ENCODE measurements at regions not wholly inside any gene's neighbourhood (a gene's known extent, or its start where the extent isn't known, plus 50 kb on each side); places are given as distances from the start of the nearest gene placed in this dataset.

GRCh38 chr2:56040834-56041233 is 117.3 kb upstream of the EFEMP1 start:
- H3K27me3 ChIP-seq (replicated peaks in 1 of 4; ENCODE audit: control insufficient read depth in 3 of 4, extremely low read depth in 1 of 4, insufficient read depth in 3 of 4, low read length in 3 of 4), result no peaks in the 10 kb centered on the region
- no peak overlapping the region for H4K91ac ChIP-seq (replicated peaks; ENCODE audit: insufficient read length, low read length)
- no peak overlapping the region for H2AFZ ChIP-seq (ENCODE audit: low read length)
- no peak for DNase-seq (ENCODE audit: low read depth in 1 of 2, low spot score in 2 of 2)
- no peak overlapping the region for H2BK12ac ChIP-seq (ENCODE audit: low read depth, low read length)
- no peak overlapping the region for H2AK5ac ChIP-seq (ENCODE audit: low read depth, low read length)
- no peaks in the 10 kb centered on the region for H3K23me2 ChIP-seq (ENCODE audit: low read depth, low read length)
- H2BK5ac ChIP-seq (ENCODE audit: low read depth, low read length), result no peak overlapping the region
- H3K23ac ChIP-seq (ENCODE audit: insufficient read length), result no peak overlapping the region
- no peaks in the 10 kb centered on the region for H3K4me1 ChIP-seq (replicated peaks in 1 of 4; ENCODE audit: control insufficient read depth in 3 of 4, insufficient read depth in 4 of 4, low read length in 3 of 4)
- no peaks in the 10 kb centered on the region for H4K20me1 ChIP-seq (replicated peaks in 1 of 2; ENCODE audit: control insufficient read depth in 1 of 2, insufficient read depth in 2 of 2, low read length in 2 of 2)
- H3K4ac ChIP-seq (replicated peaks; ENCODE audit: insufficient read length, low read depth, low read length), result no peak overlapping the region
- H3K56ac ChIP-seq (replicated peaks; ENCODE audit: insufficient read length, low read depth, low read length), result no peak overlapping the region
- H3K36me3 ChIP-seq (ENCODE audit: control insufficient read depth in 2 of 4, insufficient read depth in 4 of 4, low read length in 3 of 4), result no peaks in the 10 kb centered on the region
- no peak overlapping the region for H3K9ac ChIP-seq (replicated peaks in 1 of 4; ENCODE audit: extremely low read depth in 1 of 4, low read depth in 3 of 4, low read length in 3 of 4)
- no peak overlapping the region for H2BK20ac ChIP-seq (ENCODE audit: low read length)
- H3K79me1 ChIP-seq (ENCODE audit: low read depth, low read length), result no peaks in the 10 kb centered on the region
- no peak overlapping the region for H3K27ac ChIP-seq (ENCODE audit: low read depth, low read length)
- ChIA-PET CTCF (ENCODE audit: partially characterized antibody) (interaction anchor here (0.6 kb wide), 2 partner anchors 190 to 390 kb away, joined by 4 read pairs; no protein-coding TSS in a partner anchor), POLR2A (ENCODE audit: partially characterized antibody) (no interaction called here)
- no peak overlapping the region for H2BK15ac ChIP-seq (ENCODE audit: low read length)
- no peak overlapping the region for H3K4me3 ChIP-seq (ENCODE audit: extremely low read depth in 1 of 4, insufficient read depth in 2 of 4, low read depth in 3 of 4, low read length in 4 of 4)
- no peak overlapping the region for H2BK120ac ChIP-seq (replicated peaks; ENCODE audit: low read depth, low read length)
- no peaks in the 10 kb centered on the region for H3K9me3 ChIP-seq (ENCODE audit: insufficient read depth in 2 of 2, low read depth in 1 of 2, low read length in 1 of 2)
- H3K18ac ChIP-seq (ENCODE audit: extremely low read depth, low read length), result no peak overlapping the region
- H4K8ac ChIP-seq (ENCODE audit: extremely low read depth, insufficient read depth, low read length), result no peak overlapping the region
- H4K5ac ChIP-seq (ENCODE audit: insufficient read length, low read depth, low read length), result no peak overlapping the region
- H3K14ac ChIP-seq (ENCODE audit: insufficient read length), result no peak overlapping the region
- FAIRE-seq, result no peak
- no peaks in the 10 kb centered on the region for H3K79me2 ChIP-seq (ENCODE audit: control insufficient read depth in 1 of 2, insufficient read depth in 2 of 2, low read length in 2 of 2)
- H3K4me2 ChIP-seq (ENCODE audit: insufficient read depth in 1 of 2, low read depth in 2 of 2, low read length in 2 of 2), result no peak overlapping the region
- TF ChIP-seq CHD1 (IDR thresholded peaks at IDR 0.05; ENCODE audit: low read depth, low read length) (no peak), POLR2A (IDR thresholded peaks at IDR 0.05; ENCODE audit: control extremely low read depth in 1 of 2, low read depth in 2 of 2, low read length in 2 of 2) (no peak), NRF1 (IDR thresholded peaks at IDR 0.05; ENCODE audit: low read depth, low read length) (no peak), TCF12 (IDR thresholded peaks at IDR 0.05; ENCODE audit: low read depth, low read length) (no peak), CTBP2 (IDR thresholded peaks at IDR 0.05; ENCODE audit: borderline replicate concordance, insufficient read depth, insufficient read length, low read length) (no peak), ZNF274 (IDR thresholded peaks at IDR 0.05; ENCODE audit: borderline replicate concordance, extremely low read depth, low read length) (no peak), SUZ12 (IDR thresholded peaks at IDR 0.05; ENCODE audit: low read length) (no peak), RBBP5 (IDR thresholded peaks at IDR 0.05; ENCODE audit: borderline replicate concordance, low read depth, low read length) (no peak), SP4 (IDR thresholded peaks at IDR 0.05; ENCODE audit: low read length) (no peak), CTCF (IDR thresholded peaks at IDR 0.05; ENCODE audit: control extremely low read depth in 1 of 3, insufficient read depth in 1 of 3, low read depth in 1 of 3, low read length in 3 of 3) (no peak), CBX5 (IDR thresholded peaks at IDR 0.05; ENCODE audit: low read depth, low read length) (no peak), TEAD4 (IDR thresholded peaks at IDR 0.05; ENCODE audit: low read depth, low read length) (no peak), EP300 (IDR thresholded peaks at IDR 0.05; ENCODE audit: borderline replicate concordance in 1 of 2, low read depth in 2 of 2, low read length in 2 of 2) (no peak), KDM4A (IDR thresholded peaks at IDR 0.05; ENCODE audit: low read depth, low read length, severe bottlenecking) (no peak)

Data from H1 (cell line).